ENCODE measurements at regions not wholly inside any gene's neighbourhood (a gene's known extent, or its start where the extent isn't known, plus 50 kb on each side); places are given as distances from the start of the nearest gene placed in this dataset.

DNA sequence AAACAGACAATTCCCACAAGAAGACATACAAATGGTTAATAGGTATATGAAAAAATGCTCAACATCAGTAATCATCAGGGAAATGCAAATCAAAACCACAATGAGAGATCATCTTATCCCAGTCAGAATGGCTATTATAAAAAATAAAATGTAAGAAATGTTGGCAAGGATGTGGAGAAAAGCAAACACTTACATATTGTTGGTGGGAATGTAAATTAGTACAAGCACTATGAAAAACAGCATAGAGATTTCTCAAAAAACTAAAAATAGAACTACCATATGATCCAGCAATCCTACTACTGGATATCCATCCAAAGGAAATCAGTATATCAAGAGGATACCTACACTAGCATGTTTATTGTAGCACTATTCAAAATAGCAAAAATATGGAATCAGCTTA is 186.6 kb downstream of the NOL4 start:
- H3K27me3 ChIP-seq (ENCODE audit: insufficient read depth, low read length) = no peaks in the 10 kb centered on the region
- H3K36me3 Mint-ChIP-seq (ENCODE audit: low read depth, unreplicated experiment) = no peaks in the 10 kb centered on the region

GRCh38 chr18:34033968-34034367 is 190.7 kb downstream of the NOL4 start:
- Histone ChIP-seq H4K20me1 (ENCODE audit: insufficient read depth, low read length) (no peaks in the 10 kb centered on the region), H3K9me3 (ENCODE audit: insufficient read depth, low read depth, low read length) (no peaks in the 10 kb centered on the region), H3K27me3 (ENCODE audit: insufficient read depth, low read length) (no peaks in the 10 kb centered on the region), H3K36me3 (ENCODE audit: insufficient read depth, low read length) (no peaks in the 10 kb centered on the region), H3K4me3 (ENCODE audit: insufficient read depth, low read depth, low read length) (no peak overlapping the region), H3K79me2 (ENCODE audit: insufficient read depth, low read length) (no peaks in the 10 kb centered on the region), H3K4me2 (ENCODE audit: low read length) (no peak overlapping the region), H2AFZ (ENCODE audit: low read depth, low read length) (no peak overlapping the region), H3K4me1 (ENCODE audit: insufficient read depth, low read length) (no peaks in the 10 kb centered on the region), H3K27ac (ENCODE audit: low read depth, low read length) (no peak overlapping the region), H3K9ac (ENCODE audit: low read length) (no peak overlapping the region)
- no peak overlapping the region for H3K4me3 Mint-ChIP-seq (ENCODE audit: unreplicated experiment)
- DNase-seq (ENCODE audit: low read depth) = no peak
- peaks cover 5% of the 10 kb centered on the region for H3K27me3 Mint-ChIP-seq (ENCODE audit: low read depth, unreplicated experiment)
- peaks cover under 1% of the 10 kb centered on the region for H3K4me1 Mint-ChIP-seq (ENCODE audit: low read depth, unreplicated experiment)
- FAIRE-seq = no peak
- H3K27ac Mint-ChIP-seq (ENCODE audit: unreplicated experiment) = no peak overlapping the region
- TF ChIP-seq, protein P1, sequence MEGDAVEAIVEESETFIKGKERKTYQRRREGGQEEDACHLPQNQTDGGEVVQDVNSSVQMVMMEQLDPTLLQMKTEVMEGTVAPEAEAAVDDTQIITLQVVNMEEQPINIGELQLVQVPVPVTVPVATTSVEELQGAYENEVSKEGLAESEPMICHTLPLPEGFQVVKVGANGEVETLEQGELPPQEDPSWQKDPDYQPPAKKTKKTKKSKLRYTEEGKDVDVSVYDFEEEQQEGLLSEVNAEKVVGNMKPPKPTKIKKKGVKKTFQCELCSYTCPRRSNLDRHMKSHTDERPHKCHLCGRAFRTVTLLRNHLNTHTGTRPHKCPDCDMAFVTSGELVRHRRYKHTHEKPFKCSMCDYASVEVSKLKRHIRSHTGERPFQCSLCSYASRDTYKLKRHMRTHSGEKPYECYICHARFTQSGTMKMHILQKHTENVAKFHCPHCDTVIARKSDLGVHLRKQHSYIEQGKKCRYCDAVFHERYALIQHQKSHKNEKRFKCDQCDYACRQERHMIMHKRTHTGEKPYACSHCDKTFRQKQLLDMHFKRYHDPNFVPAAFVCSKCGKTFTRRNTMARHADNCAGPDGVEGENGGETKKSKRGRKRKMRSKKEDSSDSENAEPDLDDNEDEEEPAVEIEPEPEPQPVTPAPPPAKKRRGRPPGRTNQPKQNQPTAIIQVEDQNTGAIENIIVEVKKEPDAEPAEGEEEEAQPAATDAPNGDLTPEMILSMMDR (IDR thresholded peaks at IDR 0.05; ENCODE audit: insufficient read depth, low read depth, low read length) = no peak
- TF ChIP-seq EZH2 (IDR thresholded peaks at IDR 0.05; ENCODE audit: insufficient read depth, low read length) = no peak
- peaks cover 10% of the 10 kb centered on the region for H3K9me3 Mint-ChIP-seq (ENCODE audit: unreplicated experiment)
- no peaks in the 10 kb centered on the region for H3K36me3 Mint-ChIP-seq (ENCODE audit: low read depth, unreplicated experiment)

More for the DNA sequence above, 186.6 kb downstream of the NOL4 start:
- Mint-ChIP-seq H3K4me3 (ENCODE audit: unreplicated experiment) (no peak overlapping the region), H3K27ac (ENCODE audit: unreplicated experiment) (no peak overlapping the region), H3K9me3 (ENCODE audit: unreplicated experiment) (peaks cover 7% of the 10 kb centered on the region), H3K4me1 (ENCODE audit: low read depth, unreplicated experiment) (peaks cover 2% of the 10 kb centered on the region), H3K27me3 (ENCODE audit: low read depth, unreplicated experiment) (no peaks in the 10 kb centered on the region)
- no peaks in the 10 kb centered on the region for H3K9me3 ChIP-seq (ENCODE audit: insufficient read depth, low read depth, low read length)
- H3K27ac ChIP-seq (ENCODE audit: low read depth, low read length) = no peak overlapping the region
- no peak overlapping the region for H2AFZ ChIP-seq (ENCODE audit: low read depth, low read length)
- TF ChIP-seq EZH2 (IDR thresholded peaks at IDR 0.05; ENCODE audit: insufficient read depth, low read length) = no peak
- TF ChIP-seq, protein P1 (IDR thresholded peaks at IDR 0.05; ENCODE audit: insufficient read depth, low read depth, low read length) = no peak
- no peaks in the 10 kb centered on the region for H4K20me1 ChIP-seq (ENCODE audit: insufficient read depth, low read length)
- H3K4me1 ChIP-seq (ENCODE audit: insufficient read depth, low read length) = no peaks in the 10 kb centered on the region
- no peaks in the 10 kb centered on the region for H3K36me3 ChIP-seq (ENCODE audit: insufficient read depth, low read length)
- FAIRE-seq (no peak), DNase-seq (ENCODE audit: low read depth) (peak; percentile 27)
- H3K4me3 ChIP-seq (ENCODE audit: insufficient read depth, low read depth, low read length) = no peak overlapping the region
- no peak overlapping the region for H3K4me2 ChIP-seq (ENCODE audit: low read length)
- no peaks in the 10 kb centered on the region for H3K79me2 ChIP-seq (ENCODE audit: insufficient read depth, low read length)
- no peak overlapping the region for H3K9ac ChIP-seq (ENCODE audit: low read length)

- H2AFZ ChIP-seq (ENCODE audit: low read depth, low read length) = no peak overlapping the region
- H3K4me3 ChIP-seq (ENCODE audit: insufficient read depth, low read depth, low read length) = no peak overlapping the region
- peaks cover 5% of the 10 kb centered on the region for H3K27me3 Mint-ChIP-seq (ENCODE audit: low read depth, unreplicated experiment)
- H4K20me1 ChIP-seq (ENCODE audit: insufficient read depth, low read length) = no peaks in the 10 kb centered on the region
- peaks cover 10% of the 10 kb centered on the region for H3K4me1 Mint-ChIP-seq (ENCODE audit: low read depth, unreplicated experiment)
- H3K9ac ChIP-seq (ENCODE audit: low read length) = no peak overlapping the region
- FAIRE-seq (no peak), DNase-seq (ENCODE audit: low read depth) (no peak)
- no peak overlapping the region for H3K4me3 Mint-ChIP-seq (ENCODE audit: unreplicated experiment)
- no peaks in the 10 kb centered on the region for H3K79me2 ChIP-seq (ENCODE audit: insufficient read depth, low read length)
- no peaks in the 10 kb centered on the region for H3K36me3 ChIP-seq (ENCODE audit: insufficient read depth, low read length)
- TF ChIP-seq, protein P1 (IDR thresholded peaks at IDR 0.05; ENCODE audit: insufficient read depth, low read depth, low read length) = no peak
- TF ChIP-seq EZH2 (IDR thresholded peaks at IDR 0.05; ENCODE audit: insufficient read depth, low read length) = no peak
- no peaks in the 10 kb centered on the region for H3K27me3 ChIP-seq (ENCODE audit: insufficient read depth, low read length)
- H3K4me2 ChIP-seq (ENCODE audit: low read length) = no peak overlapping the region
- no peaks in the 10 kb centered on the region for H3K4me1 ChIP-seq (ENCODE audit: insufficient read depth, low read length)
- no peaks in the 10 kb centered on the region for H3K9me3 ChIP-seq (ENCODE audit: insufficient read depth, low read depth, low read length)
- no peak overlapping the region for H3K27ac ChIP-seq (ENCODE audit: low read depth, low read length)
- H3K9me3 Mint-ChIP-seq (ENCODE audit: unreplicated experiment) = peaks cover 10% of the 10 kb centered on the region
- H3K36me3 Mint-ChIP-seq (ENCODE audit: low read depth, unreplicated experiment) = no peaks in the 10 kb centered on the region
- H3K27ac Mint-ChIP-seq (ENCODE audit: unreplicated experiment) = no peak overlapping the region
Observed at GRCh38 chr18:34031810-34032209, 192.9 kb downstream of the NOL4 start.

Data from astrocyte (in vitro differentiated cells and primary cell).